NB4 (cell line): ENCODE measurements at regions not wholly inside any gene's neighbourhood (a gene's known extent, or its start where the extent isn't known, plus 50 kb on each side); places are given as distances from the start of the nearest gene placed in this dataset.

Source experiments
- DNase-seq: peaks from one replicate; pipeline ENCODE4 v3.0.0; 2010; ENCODE audit warnings: low read depth
- H3K4me3 ChIP-seq: one replicate; pipeline ENCODE4 v1.5.1; 2011; ENCODE audit warnings: mild to moderate bottlenecking, low read depth, low read length, moderate library complexity
- CTCF ChIP-seq: IDR thresholded peaks from one replicate; pipeline ENCODE4 v1.5.1; 2012; ENCODE audit warnings: low read depth, low read length
- MYC ChIP-seq: IDR thresholded peaks from 2 replicates; pipeline ENCODE4 v1.6.1; 2011; ENCODE audit warnings: low read depth, low read length
- POLR2A ChIP-seq: IDR thresholded peaks from 2 replicates; pipeline ENCODE4 v1.6.1; 2011; ENCODE audit warnings: mild to moderate bottlenecking; ENCODE audit not compliant: insufficient read length; ENCODE audit errors: extremely low read depth
- TF ChIP-seq, protein P1 (sequence below): IDR thresholded peaks from 2 replicates; pipeline ENCODE4 v1.6.1; 2011; ENCODE audit warnings: low read depth, low read length

- no peak overlapping the region for H3K4me3 ChIP-seq
- TF ChIP-seq CTCF = no peak
- no peak for DNase-seq
Measured at GRCh38 chr2:63775191-63775590, 66.5 kb upstream of the UGP2 start.

GRCh38 chr2:63776382-63776781, 65.3 kb upstream of the UGP2 start:
- TF ChIP-seq, protein P1, sequence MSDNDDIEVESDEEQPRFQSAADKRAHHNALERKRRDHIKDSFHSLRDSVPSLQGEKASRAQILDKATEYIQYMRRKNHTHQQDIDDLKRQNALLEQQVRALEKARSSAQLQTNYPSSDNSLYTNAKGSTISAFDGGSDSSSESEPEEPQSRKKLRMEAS = no peak
- TF ChIP-seq CTCF = no peak
- TF ChIP-seq MYC = no peak
- no peak for TF ChIP-seq POLR2A
- DNase-seq = no peak
- H3K4me3 ChIP-seq = no peak overlapping the region

DNA sequence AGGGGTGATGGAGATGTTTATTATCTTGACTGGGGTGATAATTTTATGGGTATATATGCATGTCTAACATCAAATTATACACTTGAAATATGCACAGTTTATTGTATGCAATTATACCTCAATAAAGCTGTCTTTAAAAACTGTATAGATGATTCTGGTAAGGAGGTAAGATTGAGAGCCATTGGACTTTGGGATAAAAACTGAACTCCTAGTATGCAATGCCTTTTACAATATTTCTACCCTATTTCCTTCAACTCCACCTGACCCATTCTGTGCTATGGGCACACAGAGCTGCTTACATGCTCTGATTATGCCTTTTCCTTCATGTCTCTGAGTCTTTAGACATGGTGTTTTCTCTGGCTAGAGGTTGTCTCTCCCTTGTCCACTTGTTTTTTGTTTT, 63.9 kb upstream of the UGP2 start:
- no peak overlapping the region for H3K4me3 ChIP-seq
- TF ChIP-seq CTCF (no peak), MYC (no peak), POLR2A (no peak)
- TF ChIP-seq, protein P1 = no peak
- no peak for DNase-seq

DNA sequence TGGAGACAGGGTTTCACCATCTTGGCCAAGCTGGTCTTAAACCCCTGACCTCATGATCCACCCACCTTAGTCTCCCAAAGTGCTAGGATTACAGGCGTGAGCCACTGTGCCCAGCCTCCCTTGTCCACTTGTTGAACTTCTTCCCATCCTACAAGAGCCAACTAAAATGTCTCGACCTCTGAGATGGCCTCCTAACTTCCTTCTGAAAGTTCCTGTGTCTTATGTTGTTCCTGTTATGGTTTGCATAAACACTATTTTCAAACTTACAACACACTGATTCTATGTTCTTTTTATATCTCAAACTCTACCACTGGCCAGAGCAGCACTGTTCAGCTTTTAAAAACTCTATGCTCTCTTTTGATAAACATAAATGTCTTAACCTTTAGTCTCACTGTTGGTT, 63.3 kb upstream of the UGP2 start:
- DNase-seq = no peak
- TF ChIP-seq, protein P1 = no peak
- TF ChIP-seq POLR2A (no peak), MYC (no peak), CTCF (no peak)
- no peak overlapping the region for H3K4me3 ChIP-seq

DNA sequence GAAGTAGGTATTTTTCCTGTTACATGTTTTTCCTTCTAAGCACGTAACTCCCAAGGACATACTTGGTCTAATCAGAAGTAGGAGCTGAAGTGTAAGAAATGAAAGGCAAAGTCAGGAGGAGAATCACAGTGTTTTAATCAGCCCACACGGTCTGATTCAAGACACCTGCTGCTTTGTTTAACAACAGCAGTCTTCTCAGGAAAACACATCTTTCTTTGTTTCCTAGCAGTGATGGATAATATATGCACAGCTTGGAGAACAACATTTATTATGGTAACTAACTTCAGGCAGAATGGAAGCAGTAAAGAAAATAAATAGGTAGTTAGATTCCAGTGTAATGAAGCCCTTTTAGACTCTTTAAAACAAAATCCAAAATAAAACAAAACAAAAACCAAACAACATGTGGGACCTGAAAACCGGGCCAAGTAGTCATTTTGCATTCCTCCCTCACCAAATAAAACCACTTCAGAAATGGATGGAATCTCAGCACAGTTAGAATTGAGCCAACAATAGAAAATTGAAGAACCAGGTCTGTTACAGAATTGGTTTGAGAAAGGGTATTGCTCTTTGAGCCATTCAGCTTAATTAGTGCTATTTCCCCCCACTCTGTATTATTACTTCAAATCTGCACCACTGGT, 61.1 kb upstream of the UGP2 start:
- no peak for TF ChIP-seq POLR2A
- TF ChIP-seq, protein P1 = no peak
- no peak for TF ChIP-seq MYC
- TF ChIP-seq CTCF = no peak
- DNase-seq = no peak
- H3K4me3 ChIP-seq = no peak overlapping the region

- TF ChIP-seq POLR2A (no peak), MYC (no peak), CTCF (no peak)
- TF ChIP-seq, protein P1 = no peak
- no peak overlapping the region for H3K4me3 ChIP-seq
- DNase-seq = no peak
Measured at GRCh38 chr2:63784461-63784860, 57.2 kb upstream of the UGP2 start.
